GM12878 (cell line): ENCODE measurements at regions not wholly inside any gene's neighbourhood (a gene's known extent, or its start where the extent isn't known, plus 50 kb on each side); places are given as distances from the start of the nearest gene placed in this dataset.

ENCODE experiments used
- CBFB ChIP-seq: IDR thresholded peaks from 2 replicates; pipeline ENCODE4 v1.6.1; 2016; ENCODE audit warnings: antibody characterized with exemption, low read depth
- EP300 ChIP-seq, 2 experiments: fragments of 150-350 bp in 1 of 2; IDR thresholded peaks; 2 replicates each; pipeline ENCODE4 v1.6.1; 2011 to 2012; ENCODE audit warnings: low read depth in 2 of 2, low read length in 2 of 2, borderline replicate concordance in 1 of 2, improper control_type of control experiment in 1 of 2, inconsistent platforms in 1 of 2; ENCODE audit not compliant: control insufficient read depth in 1 of 2
- JUNB ChIP-seq: IDR thresholded peaks from 2 replicates; pipeline ENCODE4 v1.6.1; 2016; ENCODE audit warnings: antibody characterized with exemption, mild to moderate bottlenecking
- NBN ChIP-seq: fragments of 450-650 bp; IDR thresholded peaks from 2 replicates; pipeline ENCODE4 v1.6.1; 2016
- SREBF2 ChIP-seq: IDR thresholded peaks from 2 replicates; pipeline ENCODE4 v1.6.1; 2012; ENCODE audit warnings: mild to moderate bottlenecking, low read length
- TCF7 ChIP-seq: IDR thresholded peaks from 2 replicates; pipeline ENCODE4 v1.6.1; 2014; ENCODE audit warnings: antibody characterized with exemption, borderline replicate concordance
- YY1 ChIP-seq: IDR thresholded peaks from 2 replicates; pipeline ENCODE4 v1.6.1; 2011; ENCODE audit warnings: low read depth, mild to moderate bottlenecking, low read length
- ZNF24 ChIP-seq: fragments of 450-650 bp; IDR thresholded peaks from 2 replicates; pipeline ENCODE4 v1.6.1; 2017; ENCODE audit warnings: antibody characterized with exemption, mild to moderate bottlenecking
- TF ChIP-seq, protein P1 (sequence below), 3 experiments: IDR thresholded peaks in 2 of 3; conservative IDR thresholded peaks in 1 of 3; 2 replicates each; pipeline ENCODE4 v1.5.1; 2011; ENCODE audit warnings: low read depth in 3 of 3, low read length in 3 of 3, mild to moderate bottlenecking in 3 of 3, control low read depth in 2 of 3, moderate library complexity in 2 of 3, inconsistent platforms in 1 of 3, mixed read lengths in 1 of 3; ENCODE audit not compliant: control insufficient read depth in 2 of 3, insufficient read depth in 1 of 3; ENCODE audit errors: extremely low read depth in 1 of 3
- TF ChIP-seq, protein P2 (sequence below): IDR thresholded peaks from 2 replicates; pipeline ENCODE4 v1.6.1; 2011; ENCODE audit warnings: low read depth, low read length, improper control_type of control experiment, borderline replicate concordance

DNA sequence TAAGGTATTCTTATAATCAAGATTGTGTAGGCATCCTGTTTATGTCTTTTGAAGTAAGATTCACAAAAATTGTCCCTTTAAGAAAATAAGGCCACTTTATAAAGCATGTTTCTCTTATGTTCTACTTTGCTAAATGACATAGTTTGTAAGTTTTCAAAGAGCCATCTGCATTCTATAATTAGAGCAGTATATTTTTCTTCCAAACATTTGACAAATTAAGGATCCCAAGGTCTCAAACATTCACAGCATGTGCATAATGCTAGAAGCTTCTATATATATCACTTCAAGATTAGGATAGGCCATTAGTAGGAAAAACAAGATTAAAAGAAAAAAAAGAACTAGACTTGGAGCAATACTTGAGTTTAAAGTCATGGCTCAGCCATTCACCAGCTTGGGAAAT is 55.9 kb upstream of the DOK5 start:
- TF ChIP-seq, protein P1, sequence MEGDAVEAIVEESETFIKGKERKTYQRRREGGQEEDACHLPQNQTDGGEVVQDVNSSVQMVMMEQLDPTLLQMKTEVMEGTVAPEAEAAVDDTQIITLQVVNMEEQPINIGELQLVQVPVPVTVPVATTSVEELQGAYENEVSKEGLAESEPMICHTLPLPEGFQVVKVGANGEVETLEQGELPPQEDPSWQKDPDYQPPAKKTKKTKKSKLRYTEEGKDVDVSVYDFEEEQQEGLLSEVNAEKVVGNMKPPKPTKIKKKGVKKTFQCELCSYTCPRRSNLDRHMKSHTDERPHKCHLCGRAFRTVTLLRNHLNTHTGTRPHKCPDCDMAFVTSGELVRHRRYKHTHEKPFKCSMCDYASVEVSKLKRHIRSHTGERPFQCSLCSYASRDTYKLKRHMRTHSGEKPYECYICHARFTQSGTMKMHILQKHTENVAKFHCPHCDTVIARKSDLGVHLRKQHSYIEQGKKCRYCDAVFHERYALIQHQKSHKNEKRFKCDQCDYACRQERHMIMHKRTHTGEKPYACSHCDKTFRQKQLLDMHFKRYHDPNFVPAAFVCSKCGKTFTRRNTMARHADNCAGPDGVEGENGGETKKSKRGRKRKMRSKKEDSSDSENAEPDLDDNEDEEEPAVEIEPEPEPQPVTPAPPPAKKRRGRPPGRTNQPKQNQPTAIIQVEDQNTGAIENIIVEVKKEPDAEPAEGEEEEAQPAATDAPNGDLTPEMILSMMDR (IDR thresholded peaks at IDR 0.05 in 2 of 3, conservative IDR thresholded peaks at IDR 0.05 in 1 of 3; ENCODE audit: control insufficient read depth in 2 of 3, extremely low read depth in 1 of 3, insufficient read depth in 1 of 3, low read depth in 3 of 3, low read length in 3 of 3), result no peak
- TF ChIP-seq TCF7 (no peak), ZNF24 (no peak), YY1 (no peak), SREBF2 (no peak), JUNB (no peak), CBFB (no peak), EP300 (IDR thresholded peaks at IDR 0.05; ENCODE audit: borderline replicate concordance in 1 of 2, control insufficient read depth in 1 of 2, low read depth in 2 of 2, low read length in 2 of 2) (no peak), NBN (no peak)
- TF ChIP-seq, protein P2, sequence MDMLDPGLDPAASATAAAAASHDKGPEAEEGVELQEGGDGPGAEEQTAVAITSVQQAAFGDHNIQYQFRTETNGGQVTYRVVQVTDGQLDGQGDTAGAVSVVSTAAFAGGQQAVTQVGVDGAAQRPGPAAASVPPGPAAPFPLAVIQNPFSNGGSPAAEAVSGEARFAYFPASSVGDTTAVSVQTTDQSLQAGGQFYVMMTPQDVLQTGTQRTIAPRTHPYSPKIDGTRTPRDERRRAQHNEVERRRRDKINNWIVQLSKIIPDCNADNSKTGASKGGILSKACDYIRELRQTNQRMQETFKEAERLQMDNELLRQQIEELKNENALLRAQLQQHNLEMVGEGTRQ, result no peak
